HG03097 (cell line): ENCODE measurements at regions not wholly inside any gene's neighbourhood (a gene's known extent, or its start where the extent isn't known, plus 50 kb on each side); places are given as distances from the start of the nearest gene placed in this dataset.

Experiments used
- ATAC-seq: cut with Tn5 transposase; IDR thresholded peaks from one replicate; pipeline ENCODE4 v1.9.1; 2021; ENCODE audit not compliant: unreplicated experiment, low FRiP score

DNA sequence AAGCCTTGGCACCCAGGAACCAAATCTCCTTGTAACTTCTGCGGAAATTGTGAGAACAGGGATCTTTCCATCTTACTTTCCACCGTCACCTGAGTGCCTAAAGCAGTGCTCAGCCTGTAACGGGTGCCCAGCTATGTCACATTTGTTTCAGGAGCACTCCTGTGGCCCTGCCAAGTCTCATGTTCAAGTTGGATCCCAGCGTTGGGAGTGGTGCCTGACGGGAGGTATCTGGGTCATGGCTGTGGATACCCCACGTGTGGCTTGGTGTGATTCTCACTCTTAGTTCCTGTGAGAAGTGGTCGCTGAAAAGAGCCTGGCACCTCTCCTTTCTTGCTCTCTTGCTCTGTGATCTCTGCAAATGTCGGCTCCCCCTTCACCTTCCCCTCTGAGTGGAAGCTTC lies 114.9 kb downstream of the UQCRFS1 start:
- ATAC-seq = no peak

DNA sequence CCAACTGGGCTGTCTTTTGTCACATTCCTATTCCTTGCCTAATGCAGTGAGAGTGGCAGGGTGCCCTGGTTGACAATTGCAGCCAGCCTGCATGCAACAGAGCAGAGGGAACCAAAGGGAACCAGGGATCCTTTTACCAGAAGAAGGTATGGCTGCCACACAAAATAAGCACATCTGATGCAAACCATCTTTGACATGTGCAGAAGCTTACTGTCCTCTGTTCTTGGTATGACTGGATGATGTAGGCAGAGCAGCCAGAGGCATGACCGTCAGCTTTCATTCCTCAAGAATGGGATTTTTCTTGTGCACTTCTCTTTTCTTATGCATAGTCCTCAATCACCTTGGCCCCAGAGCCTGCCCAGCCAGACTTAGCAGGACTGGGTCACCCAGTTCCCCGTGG lies 116.1 kb downstream of the UQCRFS1 start:
- no peak for ATAC-seq

DNA sequence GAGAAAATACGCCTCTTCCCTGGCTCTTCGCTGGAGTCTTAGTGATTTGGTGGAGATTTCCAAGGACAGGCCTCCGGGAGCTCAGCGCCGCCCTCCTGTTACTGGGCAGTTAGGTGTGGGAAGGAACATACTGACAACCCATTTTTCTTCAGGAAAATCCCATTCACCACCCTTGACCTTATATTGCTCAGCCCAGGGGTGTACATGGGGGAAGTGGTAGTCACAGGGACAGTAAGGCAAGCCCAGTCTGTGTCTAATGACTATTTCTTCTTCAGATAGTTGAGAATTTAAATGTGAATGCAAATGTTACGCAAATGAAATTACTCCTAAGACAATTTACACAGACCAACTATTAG lies 119.4 kb downstream of the UQCRFS1 start:
- no peak for ATAC-seq

DNA sequence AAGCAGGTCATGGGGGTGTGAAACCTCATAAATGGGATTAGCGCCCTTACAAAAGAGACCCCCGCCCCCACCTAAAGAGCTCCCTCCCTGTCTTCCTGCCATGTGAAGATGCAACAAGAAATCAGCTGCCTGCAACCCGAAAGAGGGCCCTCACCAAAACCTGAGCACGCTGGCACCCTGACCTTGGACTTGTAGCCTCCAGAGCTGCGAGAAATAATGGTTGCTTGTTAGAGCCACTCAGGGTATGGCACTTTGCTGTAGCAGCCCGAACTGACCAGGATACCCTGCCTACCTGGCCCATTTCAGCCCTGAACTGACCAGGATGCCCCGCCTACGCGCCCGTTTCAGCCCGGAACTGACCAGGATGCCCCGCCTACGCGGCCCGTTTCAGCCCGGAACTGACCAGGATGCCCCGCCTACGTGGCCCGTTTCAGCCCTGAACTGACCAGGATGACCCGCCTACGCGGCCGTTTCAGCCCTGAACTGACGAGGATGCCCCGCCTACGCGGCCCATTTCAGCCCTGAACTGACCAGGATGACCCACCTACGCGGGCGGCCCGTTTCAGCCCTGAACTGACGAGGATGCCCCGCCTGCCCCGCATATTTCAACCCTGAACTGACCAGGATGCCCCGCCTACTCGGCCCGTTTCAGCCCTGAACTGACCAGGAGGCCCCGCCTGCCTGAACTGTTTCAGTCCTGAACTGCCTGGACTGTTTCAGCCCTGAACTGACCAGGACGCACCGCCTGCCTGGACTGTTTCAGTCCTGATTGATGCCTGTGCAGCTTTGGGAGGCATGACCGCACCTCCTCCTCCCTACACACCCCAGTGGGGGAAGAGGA lies 120.0 kb downstream of the UQCRFS1 start:
- ATAC-seq = no peak

DNA sequence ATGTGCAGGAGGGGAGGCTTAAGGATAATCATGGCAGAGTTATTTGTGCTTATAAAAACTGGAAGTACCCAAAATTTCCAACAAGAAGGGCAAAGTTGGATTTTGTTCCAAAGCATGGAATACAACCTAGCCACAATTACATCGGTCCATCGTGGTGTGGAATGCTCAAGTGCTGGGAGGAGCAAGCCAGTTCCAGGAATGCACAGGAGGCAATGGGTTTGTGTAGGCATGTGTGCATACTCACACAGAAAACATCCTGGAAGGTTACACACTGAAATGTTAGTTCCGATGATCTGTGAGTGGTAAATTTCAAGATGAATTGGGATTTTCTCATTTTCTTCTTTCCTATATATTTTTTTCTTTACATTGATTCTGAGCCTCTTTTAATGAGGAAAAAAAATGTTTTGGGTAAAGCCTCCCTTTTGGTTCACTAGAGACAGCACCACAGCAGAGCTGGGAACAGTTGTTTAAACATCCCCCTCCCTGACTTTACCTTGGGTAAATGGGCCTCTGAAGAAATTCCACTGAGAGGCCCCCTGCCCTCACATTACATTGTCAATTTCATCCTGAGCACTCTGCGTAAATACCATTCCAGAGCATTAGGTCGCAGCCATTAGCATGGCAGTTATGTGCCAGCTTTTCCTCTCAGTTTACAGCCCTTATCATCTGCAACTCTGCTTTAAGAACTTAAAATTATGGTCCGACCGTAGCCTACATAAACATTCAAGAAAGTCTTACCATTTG lies 122.0 kb downstream of the UQCRFS1 start:
- no peak for ATAC-seq

DNA sequence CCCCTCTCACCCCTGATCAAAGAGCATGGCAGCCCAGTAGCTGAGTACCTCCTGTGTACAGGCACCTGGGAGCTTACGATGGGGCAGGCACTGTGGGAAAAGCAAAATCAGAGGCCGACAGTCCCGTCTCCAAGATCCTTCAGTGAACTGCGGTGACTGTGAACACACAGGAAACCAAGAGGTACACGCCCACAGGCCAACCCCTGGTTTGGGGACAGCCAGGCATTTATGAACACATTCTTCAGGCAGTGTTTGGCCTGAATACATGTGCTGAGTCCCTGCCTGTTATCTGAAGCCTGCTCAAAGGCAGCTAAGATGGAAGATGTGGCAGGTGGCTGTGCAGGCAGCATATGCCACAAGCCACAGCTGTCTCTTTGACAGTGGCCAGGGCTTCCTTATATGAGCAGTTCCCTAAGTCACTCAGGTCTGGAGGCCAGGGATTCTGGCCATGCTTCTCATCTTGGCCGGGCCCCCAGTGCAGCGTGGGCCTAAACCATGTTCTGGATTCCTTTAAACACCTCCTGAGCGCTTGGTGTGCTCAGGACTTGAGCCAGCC lies 123.6 kb downstream of the UQCRFS1 start:
- no peak for ATAC-seq

DNA sequence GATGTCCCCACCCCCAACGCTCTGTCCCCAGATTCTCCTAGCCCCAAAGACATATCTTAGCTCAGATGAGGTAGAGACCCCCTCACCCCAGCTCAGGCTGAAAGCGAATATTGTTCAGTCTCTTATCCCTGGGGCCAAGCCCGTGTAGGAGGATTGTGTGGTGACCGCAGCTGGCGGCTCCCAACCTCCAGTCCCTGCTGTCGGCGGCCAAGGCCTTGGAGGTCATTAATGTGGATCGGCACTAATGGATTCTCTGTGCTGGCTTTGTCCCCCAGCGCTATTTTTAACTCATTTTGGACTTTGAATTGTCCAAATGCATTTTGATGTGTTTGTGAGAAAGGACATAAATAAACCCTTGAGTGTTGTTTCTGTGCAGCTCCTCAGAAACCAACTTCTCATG lies 124.2 kb downstream of the UQCRFS1 start:
- ATAC-seq = no peak

DNA sequence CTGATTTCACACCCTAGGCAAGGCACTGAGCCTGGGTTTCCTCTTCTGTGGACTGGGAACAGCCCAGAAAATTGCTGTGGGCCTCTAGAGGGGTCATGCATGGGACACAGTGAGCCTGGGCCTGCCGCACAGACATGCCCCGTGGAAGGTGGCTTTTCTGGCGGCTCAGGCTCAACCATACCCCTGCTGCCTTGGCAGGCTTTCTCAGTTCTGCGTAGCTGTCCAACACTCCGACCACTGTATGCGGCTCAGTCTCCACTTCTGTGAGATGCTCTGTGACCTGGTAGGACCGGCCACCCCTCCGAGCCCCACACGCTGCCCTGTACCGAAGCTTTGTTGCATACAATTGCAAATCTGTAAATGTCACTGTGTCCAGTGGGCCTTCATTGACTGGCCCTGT lies 126.3 kb downstream of the UQCRFS1 start:
- no peak for ATAC-seq

DNA sequence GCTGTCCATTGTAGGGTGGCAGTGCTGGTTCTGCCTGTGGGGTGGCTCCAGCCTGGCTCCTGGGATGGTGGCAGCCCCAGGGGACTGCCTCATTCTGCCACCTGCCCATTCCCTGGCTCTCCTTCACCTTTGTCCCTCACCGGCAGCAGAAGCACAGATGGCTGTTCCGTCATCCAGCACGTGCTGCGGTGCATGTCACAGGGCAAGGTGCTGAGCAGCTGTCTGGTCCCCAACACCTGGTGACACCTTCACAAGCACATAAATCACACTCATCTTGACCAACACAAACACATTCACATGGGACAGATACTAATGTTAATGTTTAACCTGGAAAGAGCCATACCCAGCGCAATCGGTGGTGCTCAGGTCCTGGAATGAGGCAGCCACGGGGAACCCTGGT lies 126.8 kb downstream of the UQCRFS1 start:
- no peak for ATAC-seq

DNA sequence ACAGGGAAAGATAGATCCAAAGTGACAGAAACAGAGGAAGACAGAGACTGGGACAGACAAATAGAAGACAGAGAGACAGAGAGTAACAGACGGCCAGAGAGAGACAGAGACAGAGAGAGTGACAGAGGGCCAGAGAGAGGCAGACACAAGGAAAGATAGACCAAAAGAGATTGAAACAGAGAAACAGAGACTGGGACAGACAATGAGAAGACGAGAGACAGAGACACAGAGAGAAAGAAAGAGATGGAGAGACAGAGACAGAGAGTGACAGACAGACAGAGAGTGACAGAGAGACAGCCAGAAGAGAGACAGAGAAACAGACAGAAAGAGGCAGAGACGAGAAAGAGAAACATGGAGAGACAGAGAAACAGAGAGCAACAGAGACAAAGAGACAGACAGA lies 127.3 kb downstream of the UQCRFS1 start:
- no peak for ATAC-seq

DNA sequence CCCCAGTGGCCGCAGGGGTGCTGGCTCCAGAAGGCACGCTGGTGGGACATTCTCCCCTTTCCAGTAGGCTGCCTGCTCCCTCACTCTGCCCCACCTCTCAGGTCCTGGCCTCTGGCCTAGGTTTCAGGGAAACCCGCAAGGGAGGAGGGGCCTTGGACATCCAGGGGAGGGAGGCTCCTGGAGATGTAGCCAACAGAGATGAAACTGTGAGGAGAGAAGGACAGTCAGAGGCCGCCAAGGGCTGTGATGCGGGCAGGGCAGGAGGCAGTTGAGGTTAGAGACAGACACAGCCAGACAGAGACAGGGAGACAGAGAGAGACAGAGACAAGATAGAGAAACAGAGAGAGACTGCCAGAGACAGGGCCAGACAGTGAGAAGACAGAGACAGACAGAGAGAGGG lies 127.7 kb downstream of the UQCRFS1 start:
- ATAC-seq = no peak

DNA sequence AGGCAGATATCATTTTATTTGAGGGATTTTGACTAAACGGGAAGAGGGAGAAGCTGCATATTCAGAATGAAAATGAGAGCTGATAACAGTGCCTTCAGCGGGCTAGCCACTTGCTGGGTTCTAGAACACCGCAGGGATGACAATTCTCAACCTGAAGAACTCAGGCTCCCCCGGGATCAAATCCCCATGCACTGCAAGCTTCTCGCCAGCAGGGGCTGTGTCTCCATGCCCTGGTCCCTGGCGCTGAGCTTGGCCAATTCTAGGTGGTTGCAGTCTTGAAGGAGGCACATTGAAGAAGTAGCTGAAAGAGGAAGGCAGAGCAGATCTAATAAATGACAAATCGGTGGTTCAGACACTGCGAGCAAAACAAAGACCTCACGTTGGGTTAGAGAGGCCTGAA lies 128.7 kb downstream of the UQCRFS1 start:
- no peak for ATAC-seq

DNA sequence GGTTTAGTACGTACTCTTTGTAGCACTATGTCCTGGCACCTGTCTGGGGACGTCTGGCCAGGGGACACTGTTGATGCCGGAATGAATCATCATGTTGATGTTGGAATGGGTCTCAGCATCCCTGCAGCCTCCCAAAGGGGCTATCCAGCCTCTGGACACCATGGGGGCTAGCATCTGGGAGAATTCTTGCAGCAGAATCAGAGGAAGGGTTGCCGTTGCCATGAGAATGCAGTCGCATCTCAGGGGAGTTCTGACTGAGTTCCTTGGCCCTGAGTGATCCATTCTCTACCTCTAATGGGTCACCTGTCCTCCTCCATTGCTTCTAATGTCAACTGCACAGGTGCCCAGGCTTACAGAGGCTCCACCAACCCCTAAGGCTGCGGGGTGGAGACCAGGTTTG lies 129.1 kb downstream of the UQCRFS1 start:
- no peak for ATAC-seq

DNA sequence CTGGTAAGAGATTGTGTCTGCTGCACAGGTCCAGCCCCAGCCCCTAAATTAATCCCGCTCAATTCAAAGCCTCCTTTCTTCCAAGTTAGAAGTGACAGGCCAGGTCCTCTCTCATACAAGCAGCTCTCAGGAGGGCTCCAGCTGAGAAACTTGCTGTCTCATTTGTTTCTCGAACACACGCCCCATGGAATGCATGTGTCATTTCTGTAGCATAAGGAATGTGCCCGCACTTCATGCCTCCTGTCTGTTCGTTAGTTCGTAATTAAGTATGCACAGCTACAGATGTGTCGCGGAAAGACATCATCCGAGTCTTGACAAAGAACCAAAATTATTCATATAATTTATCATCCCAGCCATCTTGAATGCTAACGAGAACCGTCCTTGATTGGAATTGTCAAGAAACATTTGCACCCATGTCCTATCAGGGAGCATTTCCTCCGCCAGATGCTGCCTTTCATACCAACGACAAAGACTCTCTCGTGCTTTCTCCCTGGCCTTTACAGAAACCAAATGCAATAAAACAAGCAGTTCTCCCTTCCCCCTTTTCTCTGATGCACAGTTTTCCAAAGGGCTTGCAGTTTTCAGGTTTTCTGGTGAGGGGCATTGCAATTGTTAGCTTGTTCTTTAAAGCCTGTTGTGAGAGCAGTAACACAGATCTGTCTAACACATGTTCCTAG lies 133.5 kb downstream of the UQCRFS1 start:
- ATAC-seq = no peak

DNA sequence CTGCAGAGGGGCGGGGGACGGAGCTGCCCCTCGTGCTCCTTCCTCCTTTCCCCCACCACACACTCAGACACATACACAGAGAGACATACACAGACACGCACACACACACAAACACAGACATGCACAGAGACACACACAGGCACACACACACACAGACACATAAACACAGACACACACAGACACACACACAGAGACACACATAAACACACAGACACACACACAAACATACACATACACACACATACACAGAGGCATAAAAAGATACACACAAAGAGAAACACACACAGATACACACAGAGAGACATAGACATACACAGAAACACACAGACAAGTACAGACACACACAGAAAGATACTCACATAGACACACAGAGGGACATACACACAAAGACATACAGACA lies 136.0 kb downstream of the UQCRFS1 start:
- ATAC-seq = no peak

DNA sequence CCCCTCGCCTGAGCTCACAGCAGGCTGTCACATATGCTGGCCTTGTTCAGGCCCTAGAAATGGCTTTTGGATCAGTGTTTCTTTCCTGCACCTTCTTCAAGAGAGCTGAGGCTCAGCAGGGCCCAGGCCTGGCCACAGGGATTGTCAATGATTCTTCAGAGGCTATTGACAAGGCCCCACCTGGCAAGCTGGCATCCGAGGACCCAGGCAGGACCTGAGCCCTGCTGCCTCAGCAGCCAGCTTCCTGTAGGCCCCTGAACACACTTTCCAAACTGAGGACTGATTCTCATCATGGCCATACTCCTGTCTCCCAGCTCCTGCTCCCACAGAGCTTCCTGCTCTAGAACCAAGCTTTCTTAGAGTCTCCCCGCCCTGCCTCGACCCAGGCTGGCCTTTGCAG lies 136.8 kb downstream of the UQCRFS1 start:
- ATAC-seq = no peak

DNA sequence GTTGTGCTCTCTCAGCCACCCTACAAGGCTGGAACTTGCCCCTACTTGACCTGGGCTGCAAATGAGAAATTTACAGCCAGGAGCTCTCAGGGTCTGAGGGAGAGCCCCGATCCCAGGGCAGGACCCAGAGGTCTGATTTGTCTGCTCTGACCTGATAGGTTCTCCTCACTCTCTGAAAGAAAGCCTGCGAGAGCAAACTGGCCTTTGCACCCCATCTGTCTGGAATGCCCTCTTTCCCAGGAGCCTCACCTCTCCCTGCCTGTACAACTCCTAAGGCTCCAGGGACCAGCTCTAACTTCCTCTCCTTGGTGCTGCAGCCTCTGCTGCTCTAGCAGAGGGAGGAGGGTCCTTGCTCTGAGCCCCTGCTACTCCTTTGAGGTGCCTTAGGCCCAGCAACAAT lies 137.8 kb downstream of the UQCRFS1 start:
- ATAC-seq = no peak

DNA sequence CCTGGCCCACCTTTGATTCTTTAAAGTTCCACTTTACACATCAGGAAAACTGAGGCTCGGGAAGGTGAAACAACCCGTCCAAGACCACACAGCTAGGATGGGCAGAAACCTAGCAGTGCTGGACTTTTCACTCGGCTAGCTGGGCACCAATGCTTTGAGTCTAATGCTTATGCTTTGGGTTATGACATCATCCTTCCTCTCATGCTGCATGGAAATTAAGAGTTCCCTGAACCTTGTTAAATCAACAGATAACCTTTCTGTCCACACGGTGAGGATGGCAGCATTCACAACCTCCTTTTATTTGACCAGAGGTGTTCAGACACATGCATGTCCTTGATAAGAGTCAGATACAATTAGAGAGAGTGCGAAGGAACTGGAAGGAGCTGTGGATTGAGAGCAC lies 138.4 kb downstream of the UQCRFS1 start:
- ATAC-seq = no peak

DNA sequence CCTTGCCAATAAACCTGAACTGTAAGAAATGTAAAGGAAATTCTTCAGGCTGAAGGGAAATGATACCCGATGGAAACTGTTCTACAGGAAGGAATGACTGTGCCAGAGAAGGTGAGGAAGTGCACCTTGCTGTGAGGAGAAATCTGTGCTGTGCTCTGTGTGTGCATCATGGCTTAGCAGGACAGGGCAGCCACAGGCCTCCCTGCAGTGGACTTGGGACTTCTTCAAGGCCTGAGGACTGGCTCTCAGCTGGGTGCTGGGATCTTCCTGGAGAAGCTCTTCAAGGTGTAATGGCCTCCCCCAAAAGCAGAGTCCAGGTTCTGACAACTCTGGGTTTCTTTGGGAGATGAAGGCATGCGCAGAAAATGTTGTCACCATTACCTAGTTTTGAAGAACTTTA lies 145.1 kb downstream of the UQCRFS1 start:
- no peak for ATAC-seq

DNA sequence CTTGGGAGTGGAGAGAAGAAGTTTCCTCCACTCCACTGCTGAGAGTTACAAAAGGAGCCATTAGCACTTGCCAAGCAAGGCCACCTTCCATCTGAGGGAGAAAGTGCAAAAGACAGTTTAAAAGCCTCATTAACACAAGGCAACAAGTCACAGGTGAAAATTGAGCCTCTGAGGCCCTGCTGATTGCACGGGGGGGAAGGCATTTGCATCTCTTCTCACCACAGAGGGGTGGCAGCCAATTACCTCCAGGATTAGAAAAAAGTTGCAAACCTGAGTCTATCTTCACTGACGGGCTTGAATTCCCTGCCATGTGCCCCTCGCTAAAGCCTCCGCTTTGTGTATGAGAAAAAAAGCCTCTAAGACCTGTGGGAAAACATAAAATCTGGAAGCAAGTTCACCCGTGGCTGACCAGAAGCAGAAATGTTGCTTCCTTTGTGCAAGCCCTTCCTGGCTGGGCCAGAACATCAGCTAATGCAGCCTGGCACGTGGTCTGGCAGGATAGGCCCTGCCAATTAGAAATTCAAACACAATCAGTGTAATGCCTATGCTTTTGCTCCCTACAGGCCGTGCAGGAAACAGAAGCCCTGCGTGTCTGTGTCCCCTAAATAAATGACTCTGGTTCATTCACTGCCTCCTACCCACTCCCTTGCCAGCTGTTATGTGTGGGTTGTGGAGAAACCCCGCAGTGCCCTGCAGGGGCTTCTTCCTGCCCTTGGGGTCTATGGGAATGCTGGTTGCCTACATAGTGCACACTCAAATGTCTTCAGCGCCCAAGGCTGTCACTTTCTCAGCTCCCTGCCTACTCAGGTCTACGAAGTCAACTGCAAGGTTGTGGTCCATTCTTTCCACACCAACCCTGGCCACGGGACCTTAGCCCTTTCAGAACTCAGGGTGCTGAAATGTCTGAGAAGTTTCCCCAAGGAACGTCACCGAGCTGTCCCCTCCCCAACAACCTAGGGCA lies 150.2 kb downstream of the UQCRFS1 start:
- ATAC-seq = no peak
